ENCODE measurements at regions not wholly inside any gene's neighbourhood (a gene's known extent, or its start where the extent isn't known, plus 50 kb on each side); places are given as distances from the start of the nearest gene placed in this dataset.
A peak's percentile ranks its signal among the peaks of the same experiment; 100 is the strongest.

- ATAC-seq = no peak
- Mint-ChIP-seq H3K36me3 (no peaks in the 10 kb centered on the region), H3K27ac (no peak overlapping the region), H3K4me3 (no peak overlapping the region), H3K4me1 (no peaks in the 10 kb centered on the region), H3K9me3 (no peaks in the 10 kb centered on the region), H3K27me3 (no peaks in the 10 kb centered on the region)
These were observed 512.7 kb downstream of the LMO4 start for GRCh38 chr1:87841332-87841731.

GRCh38 chr1:87842156-87842555 is 513.5 kb downstream of the LMO4 start:
- Mint-ChIP-seq H3K27ac (no peak overlapping the region), H3K36me3 (no peaks in the 10 kb centered on the region)
- ATAC-seq = no peak

GRCh38 chr1:87844251-87844650 is 515.6 kb downstream of the LMO4 start:
- Mint-ChIP-seq H3K36me3 (no peaks in the 10 kb centered on the region), H3K9me3 (no peaks in the 10 kb centered on the region), H3K27me3 (no peaks in the 10 kb centered on the region), H3K4me3 (no peak overlapping the region), H3K4me1 (no peaks in the 10 kb centered on the region), H3K27ac (no peak overlapping the region)
- no peak for ATAC-seq

More at GRCh38 chr1:87842156-87842555, 513.5 kb downstream of the LMO4 start:
- no peaks in the 10 kb centered on the region for H3K4me1 Mint-ChIP-seq
- H3K9me3 Mint-ChIP-seq = no peaks in the 10 kb centered on the region
- no peak overlapping the region for H3K4me3 Mint-ChIP-seq
- H3K27me3 Mint-ChIP-seq = no peaks in the 10 kb centered on the region

GRCh38 chr1:87851490-87851889 is 522.8 kb downstream of the LMO4 start:
- Mint-ChIP-seq H3K27me3 (no peaks in the 10 kb centered on the region), H3K4me3 (no peak overlapping the region), H3K9me3 (no peaks in the 10 kb centered on the region), H3K36me3 (no peaks in the 10 kb centered on the region), H3K4me1 (no peaks in the 10 kb centered on the region), H3K27ac (no peak overlapping the region)
- no peak for ATAC-seq

- H3K36me3 Mint-ChIP-seq = no peaks in the 10 kb centered on the region
- no peak overlapping the region for H3K27ac Mint-ChIP-seq
- H3K9me3 Mint-ChIP-seq = no peaks in the 10 kb centered on the region
- H3K27me3 Mint-ChIP-seq = no peaks in the 10 kb centered on the region
- no peak overlapping the region for H3K4me3 Mint-ChIP-seq
- no peaks in the 10 kb centered on the region for H3K4me1 Mint-ChIP-seq
- ATAC-seq = no peak
These were observed 523.9 kb downstream of the LMO4 start for GRCh38 chr1:87852410-87853161.

GRCh38 chr1:87853576-87854351 is 525.1 kb downstream of the LMO4 start:
- H3K27me3 Mint-ChIP-seq = no peaks in the 10 kb centered on the region
- H3K27ac Mint-ChIP-seq = no peak overlapping the region
- no peak for ATAC-seq
- no peak overlapping the region for H3K4me3 Mint-ChIP-seq
- H3K36me3 Mint-ChIP-seq = no peaks in the 10 kb centered on the region
- H3K4me1 Mint-ChIP-seq = no peaks in the 10 kb centered on the region
- H3K9me3 Mint-ChIP-seq = no peaks in the 10 kb centered on the region

- Mint-ChIP-seq H3K4me1 (peaks cover 28% of the 10 kb centered on the region), H3K4me3 (no peak overlapping the region), H3K27me3 (no peaks in the 10 kb centered on the region), H3K9me3 (peaks cover 6% of the 10 kb centered on the region), H3K27ac (no peak overlapping the region), H3K36me3 (peaks cover 6% of the 10 kb centered on the region)
- ATAC-seq = no peak
These were observed 534.6 kb downstream of the LMO4 start for GRCh38 chr1:87863317-87863716.

- H3K27me3 Mint-ChIP-seq = no peaks in the 10 kb centered on the region
- H3K36me3 Mint-ChIP-seq = peaks cover 6% of the 10 kb centered on the region
- peaks cover 3% of the 10 kb centered on the region for H3K9me3 Mint-ChIP-seq
- H3K4me3 Mint-ChIP-seq = peak overlapping the region; percentile 52
- peaks cover 41% of the 10 kb centered on the region for H3K4me1 Mint-ChIP-seq
- H3K27ac Mint-ChIP-seq = peak overlapping the region; percentile 69
- ATAC-seq = peak; percentile 65
These were observed 536.0 kb downstream of the LMO4 start for GRCh38 chr1:87864676-87865075.

- no peak overlapping the region for H3K27ac Mint-ChIP-seq
- H3K9me3 Mint-ChIP-seq = peaks cover 7% of the 10 kb centered on the region
- H3K4me3 Mint-ChIP-seq = no peak overlapping the region
- peaks cover 49% of the 10 kb centered on the region for H3K4me1 Mint-ChIP-seq
- H3K36me3 Mint-ChIP-seq = peaks cover 6% of the 10 kb centered on the region
- no peaks in the 10 kb centered on the region for H3K27me3 Mint-ChIP-seq
- no peak for ATAC-seq
These were observed 537.7 kb downstream of the LMO4 start for GRCh38 chr1:87866416-87866815.

- ATAC-seq = no peak
- H3K27me3 Mint-ChIP-seq = no peaks in the 10 kb centered on the region
- H3K4me3 Mint-ChIP-seq = no peak overlapping the region
- H3K4me1 Mint-ChIP-seq = peaks cover 58% of the 10 kb centered on the region
- H3K27ac Mint-ChIP-seq = no peak overlapping the region
- peaks cover 7% of the 10 kb centered on the region for H3K9me3 Mint-ChIP-seq
- H3K36me3 Mint-ChIP-seq = peaks cover 6% of the 10 kb centered on the region
These were observed 538.9 kb downstream of the LMO4 start for GRCh38 chr1:87867626-87868025.

- no peaks in the 10 kb centered on the region for H3K27me3 Mint-ChIP-seq
- H3K4me1 Mint-ChIP-seq = peaks cover 52% of the 10 kb centered on the region
- H3K27ac Mint-ChIP-seq = peak overlapping the region; percentile 91
- no peak overlapping the region for H3K4me3 Mint-ChIP-seq
- peaks cover 7% of the 10 kb centered on the region for H3K9me3 Mint-ChIP-seq
- ATAC-seq = no peak
- peaks cover 6% of the 10 kb centered on the region for H3K36me3 Mint-ChIP-seq
These were observed 540.9 kb downstream of the LMO4 start for GRCh38 chr1:87869567-87869966.

- Mint-ChIP-seq H3K36me3 (no peaks in the 10 kb centered on the region), H3K9me3 (peaks cover 4% of the 10 kb centered on the region), H3K27ac (peak overlapping the region; percentile 91), H3K27me3 (no peaks in the 10 kb centered on the region), H3K4me3 (peak overlapping the region; percentile 22), H3K4me1 (peaks cover 46% of the 10 kb centered on the region)
- peak; percentile 73 for ATAC-seq
These were observed 543.5 kb downstream of the LMO4 start for GRCh38 chr1:87872189-87872588.

GRCh38 chr1:87872692-87873091 is 544.0 kb downstream of the LMO4 start:
- Mint-ChIP-seq H3K4me3 (no peak overlapping the region), H3K27ac (peak overlapping the region; percentile 91), H3K27me3 (no peaks in the 10 kb centered on the region), H3K9me3 (peaks cover 4% of the 10 kb centered on the region), H3K4me1 (peaks cover 46% of the 10 kb centered on the region), H3K36me3 (no peaks in the 10 kb centered on the region)
- peak; percentile 59 for ATAC-seq

GRCh38 chr1:87878873-87879272 is 550.2 kb downstream of the LMO4 start:
- H3K27me3 Mint-ChIP-seq = no peaks in the 10 kb centered on the region
- H3K27ac Mint-ChIP-seq = no peak overlapping the region
- no peak for ATAC-seq
- no peak overlapping the region for H3K4me3 Mint-ChIP-seq
- peaks cover 5% of the 10 kb centered on the region for H3K4me1 Mint-ChIP-seq
- H3K9me3 Mint-ChIP-seq = peaks cover 6% of the 10 kb centered on the region
- H3K36me3 Mint-ChIP-seq = no peaks in the 10 kb centered on the region

- Mint-ChIP-seq H3K36me3 (no peaks in the 10 kb centered on the region), H3K27ac (peak overlapping the region; percentile 2), H3K9me3 (peaks cover 6% of the 10 kb centered on the region), H3K4me1 (peaks cover 5% of the 10 kb centered on the region), H3K27me3 (no peaks in the 10 kb centered on the region), H3K4me3 (no peak overlapping the region)
- ATAC-seq = no peak
These were observed 551.5 kb downstream of the LMO4 start for GRCh38 chr1:87880098-87880760.
